Testis (tissue), 2 donors: ENCODE measurements at regions not wholly inside any gene's neighbourhood (a gene's known extent, or its start where the extent isn't known, plus 50 kb on each side); places are given as distances from the start of the nearest gene placed in this dataset.

Experiments used
- CTCF ChIP-seq, 3 experiments: fragments of 450-650 bp in 2 of 3; fragments of 200-600 bp in 1 of 3; sonication (generic) in 1 of 3; IDR thresholded peaks; one replicate each; pipeline ENCODE4 v1.5.1; 2016 to 2019; ENCODE audit warnings: antibody characterized with exemption in 3 of 3, mild to moderate bottlenecking in 2 of 3, moderate library complexity in 1 of 3
- POLR2A ChIP-seq: fragments of 450-650 bp; IDR thresholded peaks from one replicate; pipeline ENCODE4 v1.6.1; 2017; ENCODE audit warnings: antibody characterized with exemption, mild to moderate bottlenecking, moderate library complexity

GRCh38 chr1:173112129-173112528, 61.4 kb upstream of the TNFSF18 start:
- TF ChIP-seq CTCF (IDR thresholded peaks at IDR 0.05) (no peak), POLR2A (no peak)
